CD14-positive monocyte (primary cell): ENCODE measurements at regions not wholly inside any gene's neighbourhood (a gene's known extent, or its start where the extent isn't known, plus 50 kb on each side); places are given as distances from the start of the nearest gene placed in this dataset.

Source experiments
- DNase-seq, 3 donors: peaks; one replicate each; pipeline ENCODE4 v3.0.0-alpha.2; 2011 to 2022
- H2AFZ ChIP-seq: 2 replicates; pipeline ENCODE4 v1.6.0; 2012; ENCODE audit warnings: mild to moderate bottlenecking, low read depth, low read length, inconsistent platforms; ENCODE audit not compliant: insufficient read depth, poor library complexity, severe bottlenecking
- H3K27ac ChIP-seq, 2 donors: 1 replicate in 1 of 2; 2 replicates in 1 of 2; pipeline ENCODE4 v1.5.1; 2012 to 2013; ENCODE audit warnings: low read length in 2 of 2, control low read depth in 1 of 2, inconsistent platforms in 1 of 2, low read depth in 1 of 2, mild to moderate bottlenecking in 1 of 2
- H3K27me3 ChIP-seq, 2 donors: one replicate each; pipeline versions ENCODE4 v1.6.0 to v1.6.1; 2011 to 2013; ENCODE audit warnings: low read length in 2 of 2; ENCODE audit not compliant: control insufficient read depth in 2 of 2, insufficient read depth in 2 of 2
- H3K36me3 ChIP-seq, 2 donors: replicated peaks in 1 of 2; 1 replicate in 1 of 2; 2 replicates in 1 of 2; pipeline versions ENCODE4 v1.5.1 to v1.6.1; 2012 to 2013; ENCODE audit warnings: low read length in 2 of 2, control low read depth in 1 of 2, inconsistent platforms in 1 of 2, mild to moderate bottlenecking in 1 of 2; ENCODE audit not compliant: insufficient read depth in 2 of 2, control insufficient read depth in 1 of 2
- H3K4me1 ChIP-seq, 2 donors: 1 replicate in 1 of 2; 2 replicates in 1 of 2; pipeline versions ENCODE4 v1.5.1 to v1.6.1; 2012 to 2013; ENCODE audit warnings: low read length in 2 of 2, control low read depth in 1 of 2, inconsistent platforms in 1 of 2, mild to moderate bottlenecking in 1 of 2, moderate library complexity in 1 of 2; ENCODE audit not compliant: insufficient read depth in 2 of 2, control insufficient read depth in 1 of 2
- H3K4me2 ChIP-seq: replicated peaks from 2 replicates; pipeline ENCODE3; 2012; ENCODE audit warnings: low read length, moderate library complexity, mild to moderate bottlenecking; ENCODE audit not compliant: poor library complexity, severe bottlenecking; ENCODE audit errors: extremely low read depth
- H3K4me3 ChIP-seq, 3 experiments: fragments of 200-600 bp in 1 of 3; sonication (generic) in 1 of 3; replicated peaks in 1 of 3; 1 replicate in 2 of 3; 2 replicates in 1 of 3; pipeline ENCODE4 v1.5.1; 2011 to 2013; ENCODE audit warnings: low read length in 3 of 3, mild to moderate bottlenecking in 3 of 3, control low read depth in 2 of 3, low read depth in 2 of 3, inconsistent platforms in 1 of 3, moderate library complexity in 1 of 3
- H3K79me2 ChIP-seq: 2 replicates; pipeline ENCODE4 v1.6.0; 2012; ENCODE audit warnings: mild to moderate bottlenecking, control low read depth, inconsistent platforms, low read length, moderate library complexity; ENCODE audit not compliant: insufficient read depth
- H3K9ac ChIP-seq: 2 replicates; pipeline ENCODE4 v1.6.0; 2017; ENCODE audit warnings: low read length, mild to moderate bottlenecking; ENCODE audit not compliant: insufficient read depth, poor library complexity, severe bottlenecking
- H3K9me3 ChIP-seq, 2 donors: replicated peaks in 1 of 2; 1 replicate in 1 of 2; 2 replicates in 1 of 2; pipeline versions ENCODE4 v1.5.1 to v1.6.1; 2012 to 2013; ENCODE audit warnings: low read length in 2 of 2, control low read depth in 1 of 2; ENCODE audit not compliant: control insufficient read depth in 1 of 2, insufficient read depth in 1 of 2
- H4K20me1 ChIP-seq: 2 replicates; pipeline ENCODE4 v1.6.0; 2012; ENCODE audit warnings: mild to moderate bottlenecking, low read length, control low read depth, moderate library complexity; ENCODE audit not compliant: insufficient read depth
- H3K27ac Mint-ChIP-seq, 7 donors: one replicate each; pipeline ENCODE4 v1.8.0; 2020; ENCODE audit warnings: mild to moderate bottlenecking in 7 of 7, mixed read lengths in 7 of 7, moderate library complexity in 6 of 7, inconsistent platforms in 2 of 7
- H3K27me3 Mint-ChIP-seq, 3 donors: one replicate each; pipeline ENCODE4 v1.8.0; 2021 to 2022; ENCODE audit warnings: low read depth in 3 of 3, mild to moderate bottlenecking in 3 of 3, mixed read lengths in 3 of 3, moderate library complexity in 3 of 3, inconsistent platforms in 1 of 3
- H3K36me3 Mint-ChIP-seq, 2 donors: one replicate each; pipeline ENCODE4 v1.8.0; 2020; ENCODE audit warnings: mixed read lengths in 2 of 2, inconsistent platforms in 1 of 2, mild to moderate bottlenecking in 1 of 2
- H3K4me1 Mint-ChIP-seq: one replicate; pipeline ENCODE4 v1.8.0; 2020; ENCODE audit warnings: mild to moderate bottlenecking, mixed read lengths
- H3K4me3 Mint-ChIP-seq, 2 donors: one replicate each; pipeline ENCODE4 v1.8.0; 2020; ENCODE audit warnings: mild to moderate bottlenecking in 2 of 2, mixed read lengths in 2 of 2, moderate library complexity in 1 of 2
- H3K9me3 Mint-ChIP-seq, 7 donors: one replicate each; pipeline ENCODE4 v1.8.0; 2020 to 2022; ENCODE audit warnings: mixed read lengths in 7 of 7, mild to moderate bottlenecking in 6 of 7, moderate library complexity in 6 of 7, inconsistent platforms in 2 of 7
- CTCF ChIP-seq: fragments of 200-600 bp; IDR thresholded peaks from one replicate; pipeline ENCODE4 v1.8.0; 2022; ENCODE audit warnings: antibody characterized with exemption, mild to moderate bottlenecking
- WGBS: methylation state at CpG from one replicate; pipeline ENCODE4 v1.1.5; 2013; ENCODE audit warnings: missing lambda C conversion rate; ENCODE audit not compliant: insufficient coverage; 5-methylcytosine and 5-hydroxymethylcytosine counted together
- intact Hi-C, 2 donors: fragments of 100-400 bp; cut with micrococcal nuclease; formaldehyde crosslinking; loops; one replicate each; pipeline versions ENCODE4 v1.15.0 to v1.15.1; 2023

DNA sequence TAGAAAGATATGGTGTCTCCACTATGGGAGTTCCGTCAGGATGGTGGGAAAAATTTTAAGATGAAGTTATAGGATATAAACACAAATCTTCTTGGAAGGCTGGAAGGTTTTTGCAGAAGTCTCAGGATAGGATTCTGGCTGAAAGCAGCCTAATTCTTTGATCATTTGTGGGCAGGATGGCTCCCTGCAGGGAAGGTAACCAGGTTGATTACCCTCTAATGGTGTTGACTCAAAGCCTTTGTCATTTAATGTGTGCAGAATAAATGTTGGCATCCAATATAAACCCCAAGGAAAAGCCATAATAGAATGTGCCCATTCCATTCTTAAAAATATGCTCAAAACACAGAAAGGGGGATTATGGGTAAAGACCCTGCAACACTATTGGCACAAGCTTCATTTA, 204.3 kb downstream of the EPM2A start:
- no peaks in the 10 kb centered on the region for H3K36me3 ChIP-seq
- H3K27me3 ChIP-seq, result no peaks in the 10 kb centered on the region
- H3K4me2 ChIP-seq, result no peak overlapping the region
- no peaks in the 10 kb centered on the region for H3K9me3 ChIP-seq
- DNase-seq, result no peak
- H2AFZ ChIP-seq, result no peak overlapping the region
- H3K4me3 ChIP-seq, result no peak overlapping the region
- intact Hi-C loops, result no loop called here
- H3K27ac Mint-ChIP-seq, result no peak overlapping the region
- TF ChIP-seq CTCF, result no peak
- no peak overlapping the region for H3K27ac ChIP-seq
- H4K20me1 ChIP-seq, result no peaks in the 10 kb centered on the region
- WGBS, result no CpG with 5 or more reads among the region's 1 CpG
- H3K4me1 Mint-ChIP-seq, result no peaks in the 10 kb centered on the region
- H3K4me1 ChIP-seq, result no peaks in the 10 kb centered on the region
- no peaks in the 10 kb centered on the region for H3K36me3 Mint-ChIP-seq
- no peaks in the 10 kb centered on the region for H3K79me2 ChIP-seq
- no peak overlapping the region for H3K9ac ChIP-seq
- H3K9me3 Mint-ChIP-seq, result peaks cover 0 to 7% (median 3%) of the 10 kb centered on the region in 7 donors
- H3K4me3 Mint-ChIP-seq, result no peak overlapping the region
- H3K27me3 Mint-ChIP-seq, result no peaks in the 10 kb centered on the region

DNA sequence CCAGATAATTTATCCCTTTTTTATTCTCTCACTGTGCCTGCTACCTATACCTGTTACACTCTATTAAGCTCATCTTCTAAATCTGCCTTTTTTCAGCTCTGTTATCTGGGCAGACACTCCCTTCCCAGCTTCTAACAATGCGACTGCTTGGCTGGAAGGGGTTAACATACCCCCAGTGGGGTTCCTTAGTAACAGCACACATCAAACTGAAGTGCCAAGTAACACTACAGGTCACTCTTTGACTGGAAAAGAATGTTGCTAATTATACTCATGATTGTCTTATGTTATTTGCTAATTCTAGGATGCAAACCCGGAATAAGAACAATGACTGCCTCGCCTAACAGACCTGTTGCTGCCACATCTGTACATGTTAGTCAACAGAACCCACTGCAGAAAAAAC, 203.5 kb downstream of the EPM2A start:
- H3K27ac ChIP-seq, result no peak overlapping the region
- no peak overlapping the region for H3K4me3 ChIP-seq
- H3K4me1 ChIP-seq, result no peaks in the 10 kb centered on the region
- H3K4me2 ChIP-seq, result no peak overlapping the region
- no peaks in the 10 kb centered on the region for H3K27me3 ChIP-seq
- TF ChIP-seq CTCF, result no peak
- Mint-ChIP-seq H3K4me1 (no peaks in the 10 kb centered on the region), H3K27ac (no peak overlapping the region), H3K36me3 (no peaks in the 10 kb centered on the region), H3K9me3 (peaks cover 1 to 7% (median 3%) of the 10 kb centered on the region in 7 donors), H3K4me3 (no peak overlapping the region), H3K27me3 (no peaks in the 10 kb centered on the region)
- no peaks in the 10 kb centered on the region for H4K20me1 ChIP-seq
- H3K9ac ChIP-seq, result no peak overlapping the region
- H2AFZ ChIP-seq, result no peak overlapping the region
- H3K9me3 ChIP-seq, result peaks cover 0 to 5% of the 10 kb centered on the region in 2 donors
- no peaks in the 10 kb centered on the region for H3K79me2 ChIP-seq
- no peak for DNase-seq
- no CpG with 5 or more reads among the region's 3 CpGs for WGBS
- no peaks in the 10 kb centered on the region for H3K36me3 ChIP-seq
- intact Hi-C loops, result no loop called here
